HCEC 1CT (cell line): ENCODE measurements at regions not wholly inside any gene's neighbourhood (a gene's known extent, or its start where the extent isn't known, plus 50 kb on each side); places are given as distances from the start of the nearest gene placed in this dataset.

Experiments
- DNase-seq: peaks from one replicate; pipeline ENCODE4 v3.0.0-alpha.2; 2017

DNA sequence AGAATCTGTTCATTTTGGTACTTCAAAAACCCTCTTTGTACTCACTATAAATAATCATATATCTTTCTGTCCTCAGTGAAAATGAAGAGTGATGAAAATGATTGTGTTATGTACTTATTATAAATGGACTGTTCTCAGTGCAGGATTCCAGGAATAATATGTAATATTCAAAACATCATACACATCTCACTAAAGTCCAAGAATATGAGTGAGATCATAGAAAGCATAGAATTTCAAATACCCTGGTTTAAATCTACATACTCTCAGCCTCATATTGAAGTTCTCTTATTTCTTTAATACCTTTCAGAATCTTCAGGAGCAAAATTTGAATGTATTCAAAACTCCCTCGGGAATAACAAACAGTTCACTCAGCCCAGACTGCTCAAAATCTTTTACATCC is 868.0 kb downstream of the SLITRK6 start:
- no peak for DNase-seq

DNA sequence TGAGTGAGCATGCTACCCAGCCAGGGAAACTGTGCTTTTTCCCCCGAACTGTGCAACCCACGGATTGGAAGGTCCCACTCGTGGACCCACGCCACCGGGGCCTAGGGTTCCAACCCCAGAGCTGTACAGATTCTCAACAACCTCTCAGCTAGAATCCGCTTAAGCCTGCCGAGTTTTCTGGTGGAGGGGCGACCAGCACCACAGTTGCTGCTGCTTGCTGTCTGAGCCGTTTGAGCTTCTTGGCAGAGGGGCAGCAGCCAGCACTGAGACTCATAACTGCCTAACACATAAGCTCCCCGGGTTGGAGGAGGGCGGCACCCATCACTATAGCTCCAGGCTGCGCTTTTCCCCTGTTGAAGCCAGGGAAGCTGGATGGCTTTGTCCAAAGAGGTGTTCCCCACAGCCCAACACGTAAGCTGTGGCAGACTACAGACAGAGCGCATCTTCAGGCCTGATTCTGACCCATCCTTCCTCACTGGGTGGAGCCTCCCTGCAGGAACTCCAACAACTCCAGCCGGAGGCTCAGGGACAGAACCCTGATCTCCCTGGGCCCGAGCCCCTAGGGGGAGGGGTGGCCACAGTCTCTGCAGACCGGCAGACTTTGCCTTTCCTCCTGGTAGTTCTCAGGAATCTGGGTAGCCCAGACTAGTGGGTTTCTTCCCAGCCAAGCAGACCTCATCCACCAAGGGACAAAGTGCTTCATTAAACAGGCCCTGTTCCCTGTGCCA is 871.6 kb downstream of the SLITRK6 start:
- no peak for DNase-seq

DNA sequence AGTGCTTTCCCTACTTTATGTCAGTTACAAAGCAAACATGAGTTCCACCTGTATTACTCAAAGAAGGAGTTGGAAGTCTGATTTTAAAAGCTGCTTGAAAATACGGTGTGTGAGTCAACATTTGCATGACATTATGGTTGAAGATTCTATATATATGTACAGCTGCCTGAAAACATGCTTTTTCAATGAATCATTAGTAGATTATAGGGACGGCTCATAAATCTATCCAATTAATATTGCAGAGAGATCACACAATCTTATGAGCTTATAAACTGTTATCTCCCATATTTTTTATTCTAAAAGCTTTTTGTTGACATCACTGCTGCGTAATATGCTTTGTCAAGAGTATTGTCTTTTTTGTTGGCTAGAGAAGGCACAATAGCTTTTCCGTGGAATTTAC is 873.8 kb downstream of the SLITRK6 start:
- peak; percentile 56 for DNase-seq

DNA sequence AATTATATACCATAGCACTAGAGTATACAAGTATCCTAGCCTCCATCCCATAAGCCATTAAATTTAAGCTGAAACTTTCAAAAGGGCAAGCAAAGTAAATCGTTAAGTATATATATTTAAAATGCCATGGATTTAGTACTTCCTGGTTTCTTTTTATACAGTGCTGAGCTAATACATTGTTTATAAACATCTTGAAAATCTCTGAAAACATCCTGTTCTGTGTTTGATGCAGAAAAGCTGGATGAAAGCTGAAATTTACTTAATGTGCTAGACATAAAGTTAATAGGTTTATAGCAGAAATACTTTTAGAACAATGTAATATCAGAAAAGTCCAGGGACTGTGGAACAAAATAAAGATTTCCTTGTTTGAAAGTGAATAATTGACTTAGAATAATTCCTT is 875.4 kb downstream of the SLITRK6 start:
- no peak for DNase-seq

DNA sequence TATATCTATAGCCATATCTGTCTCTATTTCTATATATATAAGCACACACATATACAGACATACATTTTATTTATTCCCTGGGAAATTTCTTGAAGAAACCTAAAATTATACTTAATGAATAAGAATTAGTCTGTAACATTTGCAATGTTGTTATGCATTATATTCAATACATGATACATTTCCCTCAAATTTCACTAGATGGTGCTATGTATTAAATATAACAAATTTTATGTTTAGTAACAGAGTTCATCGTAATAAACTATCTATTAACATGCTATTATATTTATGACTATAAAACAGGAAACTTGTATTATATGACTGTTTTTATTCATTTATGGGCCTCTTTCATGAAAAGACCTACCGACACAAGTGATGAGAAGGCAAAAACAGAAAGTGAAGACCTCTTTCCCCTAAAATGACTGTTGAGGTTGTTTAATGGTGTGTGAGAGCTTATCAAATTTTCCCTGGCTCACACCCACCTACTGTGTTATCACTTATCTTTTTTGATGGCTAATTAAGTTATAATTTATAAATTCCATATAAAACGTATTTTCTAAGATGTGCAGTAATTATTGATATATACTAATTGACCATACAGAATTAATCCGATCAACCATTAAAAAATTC is 881.9 kb downstream of the SLITRK6 start:
- peak; percentile 35 for DNase-seq

DNA sequence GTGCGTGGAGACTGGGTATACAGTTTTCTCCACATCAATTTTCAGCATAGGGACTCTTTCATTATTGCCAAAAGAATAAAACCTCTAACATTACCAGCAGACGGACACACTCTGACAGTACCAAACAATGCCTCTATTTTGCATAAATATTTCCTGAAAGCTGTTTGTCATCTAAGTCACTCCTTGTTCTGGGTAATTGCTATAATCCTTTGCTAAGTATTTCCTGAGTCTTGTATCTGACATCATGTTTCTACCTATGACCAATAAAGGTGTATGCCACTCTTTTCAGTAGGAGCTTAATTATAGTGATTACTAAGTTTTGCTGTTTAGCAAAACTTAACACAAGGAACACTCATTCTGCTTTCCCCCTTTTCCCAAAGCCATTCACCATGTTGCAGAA is 886.5 kb downstream of the SLITRK6 start:
- DNase-seq: no peak

DNA sequence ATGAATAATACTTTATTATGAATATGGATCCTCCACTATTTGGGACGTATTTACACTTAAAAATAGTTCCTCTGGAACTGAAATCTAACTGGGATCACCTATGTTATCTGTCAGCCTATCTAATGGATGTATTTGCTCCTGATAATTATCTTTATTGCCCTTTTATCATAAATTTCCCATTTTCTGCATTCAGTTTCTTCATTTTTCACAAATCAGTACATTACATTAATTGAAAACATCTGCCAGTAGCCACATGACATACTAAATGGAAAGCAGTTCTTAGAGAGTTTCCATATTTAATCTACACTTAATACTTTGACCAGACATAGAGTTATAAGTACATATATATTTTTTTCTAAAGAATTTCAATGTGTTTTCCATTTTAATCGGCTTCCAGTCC is 888.8 kb downstream of the SLITRK6 start:
- DNase-seq: no peak

DNA sequence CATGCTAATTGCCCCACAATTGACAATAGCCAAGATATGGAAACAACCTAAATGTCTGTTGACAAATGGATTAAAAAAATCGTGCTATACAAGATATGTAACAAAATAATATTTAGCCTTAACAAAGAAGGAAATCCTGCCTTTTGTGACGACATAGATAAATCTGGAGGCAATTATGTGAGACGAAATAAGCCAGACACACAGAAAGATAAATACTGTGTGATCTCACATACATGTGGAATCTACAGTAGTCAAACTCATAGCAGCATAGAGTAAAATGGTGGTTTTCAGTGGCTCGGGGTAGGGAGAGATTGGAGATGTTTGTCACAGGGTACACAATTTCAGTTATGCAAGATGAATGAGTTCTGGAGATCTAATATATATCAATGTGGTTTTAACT is 895.8 kb downstream of the SLITRK6 start:
- DNase-seq: no peak

DNA sequence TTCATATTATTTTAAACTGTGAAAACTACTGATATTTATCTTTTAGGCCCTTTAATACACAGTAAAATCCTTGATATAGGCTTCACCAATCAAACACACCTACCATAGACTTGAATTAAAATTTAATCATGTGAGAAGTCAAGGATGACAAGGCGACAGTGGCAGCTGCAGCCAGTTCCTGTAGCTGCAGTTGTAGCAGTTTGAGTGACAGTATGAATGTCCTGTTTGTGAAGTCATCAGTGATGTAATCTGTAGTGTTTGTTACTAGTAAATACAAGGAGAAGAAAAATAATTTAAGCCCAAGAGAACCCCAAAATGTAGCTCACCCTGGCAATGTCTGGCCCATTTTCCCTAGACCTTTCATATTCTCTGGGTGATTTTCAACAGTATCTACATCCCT is 897.0 kb downstream of the SLITRK6 start:
- no peak for DNase-seq

DNA sequence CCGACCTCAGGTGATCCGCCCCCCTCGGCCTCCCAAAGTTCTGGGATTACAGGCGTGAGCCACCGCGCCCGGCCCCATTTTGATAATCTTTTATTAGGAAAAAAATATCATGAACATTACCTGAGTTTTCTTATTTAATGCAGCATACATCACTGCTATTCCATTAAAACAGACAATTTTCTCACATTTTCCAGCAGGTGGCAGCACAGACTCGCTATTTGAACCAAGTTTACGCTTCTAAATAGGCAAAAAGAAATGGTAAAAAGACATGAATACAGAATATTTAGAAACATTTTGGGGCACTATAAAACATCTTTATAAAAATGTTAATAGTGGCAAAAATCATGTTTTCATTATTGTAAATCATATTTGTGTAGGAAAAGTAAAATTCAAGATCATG is 903.1 kb downstream of the SLITRK6 start:
- DNase-seq: peak; percentile 31

DNA sequence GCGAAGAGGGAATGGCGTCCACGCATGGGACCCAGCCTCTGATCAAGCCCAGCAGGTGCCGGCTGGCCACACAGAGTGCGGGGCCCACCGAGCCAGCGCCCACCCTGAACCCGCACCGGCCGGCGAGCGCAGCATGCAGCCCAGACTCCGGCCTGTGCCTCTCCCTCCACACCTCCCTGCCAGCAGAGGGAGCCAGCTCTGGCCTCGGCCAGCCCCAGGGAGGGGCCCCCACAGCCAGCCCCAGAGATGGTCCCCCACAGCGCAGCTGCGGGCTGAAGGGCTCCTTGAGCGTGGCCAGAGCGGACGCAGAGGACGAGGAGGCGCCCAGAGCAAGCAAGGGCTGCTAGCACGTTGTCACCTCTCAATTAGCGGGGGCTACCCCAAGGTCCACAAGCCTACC is 904.5 kb downstream of the SLITRK6 start:
- no peak for DNase-seq

DNA sequence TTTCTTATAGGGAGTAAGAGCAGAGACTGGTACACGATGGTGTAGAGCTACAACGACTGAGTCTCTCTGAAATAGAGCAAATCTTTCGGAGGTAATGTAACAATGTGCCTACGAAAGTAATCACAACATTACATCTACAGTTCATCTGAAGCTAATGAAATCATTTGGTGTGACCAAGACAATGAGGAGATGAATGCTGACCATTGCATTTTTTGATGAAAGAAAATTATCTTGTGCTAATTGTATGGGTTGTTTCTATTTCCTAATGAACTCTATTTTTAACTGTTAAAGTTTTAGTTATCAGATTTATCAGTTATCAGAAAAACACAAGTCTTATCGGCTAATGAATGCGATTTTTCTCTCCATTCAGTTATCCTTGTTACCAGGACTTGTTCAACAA is 913.4 kb downstream of the SLITRK6 start:
- DNase-seq: no peak

DNA sequence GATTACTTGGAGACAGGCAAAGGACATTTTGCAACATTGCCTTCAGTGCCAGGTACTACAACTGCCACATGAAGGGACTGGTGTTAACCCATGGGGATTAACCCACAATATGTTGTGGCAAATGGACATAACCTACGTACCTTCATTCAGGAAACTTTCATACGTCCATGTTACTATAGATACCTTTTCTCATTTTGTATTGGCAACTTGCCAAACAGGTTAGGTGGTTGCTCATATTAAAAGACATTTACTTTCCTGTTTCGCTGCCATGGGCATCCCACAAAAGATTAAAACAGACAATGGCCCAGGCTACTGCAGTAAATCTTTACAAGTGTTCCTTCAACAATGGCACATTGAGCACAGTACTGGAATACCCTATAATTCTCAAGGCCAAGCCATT is 925.3 kb downstream of the SLITRK6 start:
- no peak for DNase-seq

DNA sequence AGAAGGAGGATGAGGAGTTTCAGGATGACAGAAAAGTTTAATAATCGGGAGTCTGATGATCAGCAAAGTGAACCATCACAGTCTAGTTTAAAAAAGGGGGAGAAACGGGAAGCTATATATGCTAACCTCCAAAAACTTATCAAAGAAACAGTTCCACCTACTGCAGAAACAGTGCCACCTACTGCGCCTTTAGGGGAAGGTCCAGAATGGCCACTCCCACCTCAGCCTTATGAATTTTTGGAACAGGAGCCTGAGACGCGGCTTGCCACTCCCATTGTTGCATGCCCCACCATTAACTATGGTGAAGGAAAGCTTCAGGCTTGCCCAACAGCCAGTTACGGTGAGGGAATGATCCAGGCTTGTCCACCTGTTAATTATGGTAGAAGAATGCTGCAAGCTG is 929.0 kb downstream of the SLITRK6 start:
- peak; percentile 15 for DNase-seq

DNA sequence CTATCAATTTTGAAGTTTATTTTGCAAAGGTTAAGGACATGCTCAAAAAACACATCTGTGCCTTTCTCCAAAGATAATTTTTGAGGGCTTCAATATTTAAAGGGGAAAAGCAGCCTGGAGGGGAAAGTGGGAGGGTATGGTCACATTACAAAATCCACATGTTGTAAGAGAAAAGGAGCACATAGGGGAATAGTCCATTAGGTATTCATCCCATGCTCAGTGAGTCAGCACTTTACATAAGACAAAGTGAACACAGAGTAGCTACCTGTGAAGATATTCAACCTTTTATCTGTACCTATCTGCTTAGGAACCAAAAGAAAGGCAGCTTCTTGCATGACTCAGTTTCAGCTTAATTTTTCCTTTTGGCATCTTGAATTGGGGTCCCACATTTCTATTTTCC is 932.0 kb downstream of the SLITRK6 start:
- DNase-seq: no peak

DNA sequence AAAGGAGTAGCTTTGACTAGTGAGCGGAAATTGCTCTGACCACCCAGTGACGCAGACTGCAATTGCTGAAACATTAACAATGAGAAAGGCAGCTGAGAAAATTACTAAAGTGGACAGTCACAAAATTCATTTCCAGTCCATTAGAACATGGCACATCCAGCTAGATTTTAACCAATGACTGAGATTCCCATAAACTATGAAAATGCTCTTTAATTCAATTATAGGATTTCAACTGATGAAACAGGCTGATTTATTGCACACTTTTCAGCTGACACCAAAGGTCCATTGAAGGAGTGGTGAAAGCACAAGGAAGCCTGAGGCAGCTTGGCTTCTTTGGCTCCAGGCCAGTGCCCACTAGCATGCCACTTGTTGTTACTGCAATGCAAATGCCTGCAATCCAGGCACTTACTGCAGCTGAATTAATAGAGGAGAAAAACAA is 933.4 kb downstream of the SLITRK6 start:
- DNase-seq: no peak

DNA sequence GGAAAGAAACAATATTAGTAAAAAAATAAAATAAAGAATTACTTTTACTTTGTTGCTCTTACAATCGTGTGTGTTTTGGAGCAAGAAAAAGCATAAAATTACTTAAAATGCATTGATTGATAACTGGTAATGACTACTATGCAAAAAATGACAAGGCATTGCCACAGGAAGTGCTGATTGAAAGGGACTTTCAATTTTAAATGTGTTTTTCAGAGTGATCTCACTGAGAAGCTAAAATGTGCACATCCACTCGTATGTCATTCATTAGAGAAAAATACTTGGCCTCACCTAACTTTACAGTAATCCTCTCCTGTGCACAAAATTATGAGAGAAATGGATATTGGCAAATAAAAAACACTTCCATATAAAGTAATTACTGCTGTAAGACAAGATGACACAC is 934.9 kb downstream of the SLITRK6 start:
- DNase-seq: no peak

DNA sequence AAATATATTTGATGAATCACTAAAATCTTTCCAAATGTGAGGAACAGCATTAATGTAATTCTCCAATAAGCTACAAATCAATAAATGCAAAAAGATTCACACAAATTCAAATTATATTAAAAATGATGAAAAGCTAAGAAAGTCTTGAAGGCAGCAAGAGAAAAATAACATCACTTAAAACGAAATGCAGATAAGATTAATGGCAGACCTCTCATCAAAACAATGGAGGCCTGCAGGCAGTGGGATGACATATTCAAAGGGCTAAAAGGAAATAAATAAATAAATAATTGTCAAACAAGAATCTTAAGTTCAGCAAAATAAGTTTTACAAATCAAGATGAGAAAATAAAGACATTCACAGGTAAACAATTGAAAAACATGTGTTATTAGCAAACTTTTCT is 952.1 kb downstream of the SLITRK6 start:
- no peak for DNase-seq

DNA sequence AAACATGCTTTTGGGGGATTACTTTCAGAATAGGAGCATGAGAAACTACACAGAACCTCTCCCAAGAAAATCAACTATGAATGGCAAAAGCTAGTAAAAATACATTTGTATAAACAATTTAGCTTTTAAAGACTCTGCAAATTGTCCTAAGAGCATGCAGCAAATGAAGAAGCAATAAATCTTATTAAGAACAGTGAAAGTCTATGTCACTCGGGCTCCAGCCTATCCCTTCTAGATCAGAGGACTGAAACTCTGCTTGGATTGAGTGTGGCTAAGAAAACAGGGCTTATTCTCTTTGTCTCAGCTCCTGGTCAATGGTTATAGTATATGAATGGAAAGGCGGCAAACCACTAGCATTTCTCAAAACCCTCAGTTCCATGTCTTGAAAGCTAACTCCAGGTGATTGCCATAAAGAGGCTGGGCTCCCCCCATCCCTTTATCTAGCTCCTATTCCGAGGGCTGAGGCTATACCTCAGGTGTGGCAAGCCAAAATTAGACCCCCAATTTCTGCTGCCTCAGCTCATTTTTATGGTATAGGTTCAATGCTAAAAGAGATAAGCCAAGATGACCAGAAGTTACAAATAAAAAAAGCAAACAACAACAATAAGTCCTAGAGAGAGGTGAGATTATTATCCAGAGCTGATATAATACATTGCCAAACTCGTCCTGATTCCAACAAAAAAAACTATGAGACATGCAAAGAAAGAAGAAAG is 953.2 kb downstream of the SLITRK6 start:
- no peak for DNase-seq

DNA sequence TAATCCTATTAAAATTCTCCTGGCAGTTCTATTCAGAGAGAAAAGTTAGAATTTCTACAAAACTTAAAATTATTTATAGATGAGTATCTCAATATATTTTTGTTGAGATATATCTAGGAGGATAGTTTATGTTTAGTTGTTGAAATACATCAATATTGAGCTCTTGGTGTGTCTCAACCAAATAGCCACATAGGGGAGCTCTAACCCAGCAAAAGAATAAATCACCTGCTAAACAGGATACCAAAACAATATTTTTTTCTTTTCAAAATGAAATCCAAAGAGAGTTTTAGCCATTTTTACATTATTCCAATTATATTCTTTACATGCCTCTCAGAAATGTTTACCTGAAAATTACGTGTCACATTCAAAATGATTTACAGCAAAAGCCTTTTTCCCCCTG is 954.7 kb downstream of the SLITRK6 start:
- DNase-seq: peak; percentile 39

DNA sequence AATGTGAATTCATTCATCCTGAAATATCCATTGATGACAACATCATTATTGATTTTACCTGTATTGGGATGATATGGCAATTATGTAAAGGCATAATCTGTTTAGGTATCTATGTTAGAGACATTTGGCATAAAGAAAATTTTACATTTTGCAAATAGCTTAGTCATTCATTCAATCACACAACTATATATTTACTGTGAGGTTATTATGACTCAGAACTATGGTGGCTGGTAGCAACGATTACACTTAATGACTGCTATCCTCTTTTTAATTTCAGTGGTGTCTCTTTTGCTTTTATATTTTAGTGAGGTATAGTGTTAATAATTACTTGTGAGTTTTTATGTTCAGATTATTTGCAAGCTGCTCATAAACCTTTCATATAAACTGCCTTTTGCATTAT is 955.9 kb downstream of the SLITRK6 start:
- DNase-seq: peak; percentile 20

DNA sequence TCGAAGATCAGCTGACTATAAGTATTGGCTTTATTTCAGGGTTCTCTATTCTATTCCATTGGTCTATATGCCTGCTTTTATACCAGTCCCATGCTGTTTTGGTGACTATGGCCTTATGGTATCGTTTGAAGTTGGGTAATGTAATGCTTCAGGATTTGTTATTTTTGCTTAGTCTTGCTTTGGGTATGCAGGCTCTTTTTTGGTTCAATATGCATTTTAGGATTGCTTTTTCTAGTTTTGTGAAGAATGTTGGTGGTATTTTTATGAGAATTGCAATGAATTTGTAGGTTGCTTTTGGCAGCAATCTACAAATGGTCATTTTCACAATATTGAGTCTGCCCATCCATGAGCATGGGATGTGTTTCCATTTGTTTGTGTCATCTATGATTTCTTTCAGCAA is 951.9 kb upstream of the SLITRK1 start:
- DNase-seq: no peak

DNA sequence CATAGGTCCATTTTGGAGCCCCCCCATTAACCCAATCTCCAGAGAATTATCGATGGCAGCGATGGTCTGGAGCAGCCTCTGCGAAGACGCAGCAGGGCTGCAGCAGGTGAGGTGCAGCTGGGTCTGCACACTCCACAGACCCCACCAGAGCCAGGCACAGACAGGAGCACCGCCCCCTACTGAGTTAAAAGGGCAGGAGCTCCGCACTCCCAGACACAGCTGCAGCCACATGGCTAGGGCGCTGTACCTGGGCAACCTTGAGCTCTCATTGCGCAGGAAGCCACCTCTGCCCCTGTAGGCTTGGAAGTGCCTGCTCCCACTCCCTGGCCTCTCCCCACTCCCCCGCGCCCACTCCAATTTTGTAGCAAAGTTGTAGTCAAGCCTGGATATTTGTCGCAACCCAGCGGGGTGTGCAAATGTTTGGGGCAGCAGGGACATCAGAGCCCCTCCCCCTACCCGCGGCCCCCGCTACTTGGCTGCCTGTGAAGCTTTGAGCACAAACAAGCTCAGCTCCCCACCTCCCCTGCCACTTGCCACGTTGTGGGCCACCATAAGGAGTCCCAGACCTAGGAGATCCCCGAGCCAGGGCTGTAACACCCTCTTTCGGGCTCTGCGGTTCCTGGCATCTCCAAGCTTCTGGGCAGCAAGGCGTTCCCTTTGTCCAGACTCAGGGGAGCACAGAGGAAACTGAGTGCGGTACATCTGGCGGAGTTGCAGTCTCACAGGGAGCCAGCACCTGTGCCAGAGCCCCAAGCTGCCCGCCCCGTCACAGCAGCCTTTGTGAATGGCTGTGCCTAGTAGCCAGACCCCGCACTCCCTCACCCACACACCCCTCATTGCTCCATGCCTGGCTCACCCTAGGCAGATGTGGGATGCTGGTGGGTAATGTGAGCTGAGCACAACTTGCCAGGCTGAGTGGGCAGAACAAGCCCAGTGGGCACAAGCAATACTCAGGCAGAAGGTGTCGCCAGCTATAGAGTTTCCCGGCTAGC is 949.7 kb upstream of the SLITRK1 start:
- DNase-seq: no peak
